Adipocyte (in vitro differentiated cells): ENCODE measurements at regions not wholly inside any gene's neighbourhood (a gene's known extent, or its start where the extent isn't known, plus 50 kb on each side); places are given as distances from the start of the nearest gene placed in this dataset.

Source experiments
- DNase-seq: peaks from one replicate; pipeline ENCODE4 v3.0.0-alpha.2; 2015; ENCODE audit warnings: low read depth
- H3K27me3 ChIP-seq: replicated peaks from 2 replicates; pipeline ENCODE4 v1.7.0; 2013; ENCODE audit warnings: mild to moderate bottlenecking, low read length, moderate library complexity; ENCODE audit not compliant: control insufficient read depth, insufficient read depth
- H3K36me3 ChIP-seq: 2 replicates; pipeline ENCODE4 v1.7.0; 2013; ENCODE audit warnings: low read length, mild to moderate bottlenecking, moderate library complexity; ENCODE audit not compliant: control insufficient read depth, insufficient read depth, severe bottlenecking
- H3K4me1 ChIP-seq: 2 replicates; pipeline ENCODE4 v1.7.0; 2013; ENCODE audit warnings: mild to moderate bottlenecking, low read length, moderate library complexity; ENCODE audit not compliant: control insufficient read depth, insufficient read depth
- H3K4me3 ChIP-seq: 2 replicates; pipeline ENCODE4 v1.7.0; 2013; ENCODE audit warnings: mild to moderate bottlenecking, low read length, moderate library complexity
- H3K9ac ChIP-seq: 2 replicates; pipeline ENCODE4 v1.7.0; 2013; ENCODE audit warnings: mild to moderate bottlenecking, low read length, moderate library complexity
- H3K9me3 ChIP-seq: 2 replicates; pipeline ENCODE4 v1.7.0; 2013; ENCODE audit warnings: mild to moderate bottlenecking, low read length, moderate library complexity; ENCODE audit not compliant: control insufficient read depth

DNA sequence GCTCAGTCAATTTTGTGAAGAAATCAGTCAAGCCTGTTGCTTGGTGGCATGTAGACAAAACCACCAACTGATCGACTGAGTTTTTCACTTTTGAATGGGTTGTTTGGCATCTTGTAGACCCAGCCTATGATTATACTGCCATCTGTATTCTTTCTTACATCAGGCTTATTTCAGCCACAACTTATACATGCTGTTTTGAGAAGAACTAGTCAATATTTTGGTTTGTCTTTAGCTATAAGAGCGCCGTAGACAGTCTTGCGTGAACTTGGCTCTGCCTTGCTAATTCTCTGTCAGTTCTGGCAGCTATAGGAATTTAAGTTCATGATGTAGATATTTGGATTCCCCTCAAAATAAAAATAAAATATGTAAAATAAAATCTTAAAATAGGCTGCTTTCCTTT lies 742.0 kb upstream of the FANCL start:
- Histone ChIP-seq H3K27me3 (no peaks in the 10 kb centered on the region), H3K36me3 (no peaks in the 10 kb centered on the region), H3K9me3 (no peaks in the 10 kb centered on the region), H3K9ac (no peak overlapping the region), H3K4me1 (no peaks in the 10 kb centered on the region), H3K4me3 (no peak overlapping the region)
- no peak for DNase-seq

GRCh38 chr2:58981237-58981636 lies 740.1 kb upstream of the FANCL start:
- no peak for DNase-seq
- Histone ChIP-seq H3K36me3 (no peaks in the 10 kb centered on the region), H3K27me3 (no peaks in the 10 kb centered on the region), H3K9ac (no peak overlapping the region), H3K9me3 (no peaks in the 10 kb centered on the region), H3K4me3 (no peak overlapping the region), H3K4me1 (no peaks in the 10 kb centered on the region)

- Histone ChIP-seq H3K4me1 (no peaks in the 10 kb centered on the region), H3K4me3 (no peak overlapping the region), H3K9ac (no peak overlapping the region), H3K36me3 (no peaks in the 10 kb centered on the region), H3K27me3 (no peaks in the 10 kb centered on the region), H3K9me3 (no peaks in the 10 kb centered on the region)
- no peak for DNase-seq
These were observed 735.4 kb upstream of the FANCL start for GRCh38 chr2:58976375-58977071.

DNA sequence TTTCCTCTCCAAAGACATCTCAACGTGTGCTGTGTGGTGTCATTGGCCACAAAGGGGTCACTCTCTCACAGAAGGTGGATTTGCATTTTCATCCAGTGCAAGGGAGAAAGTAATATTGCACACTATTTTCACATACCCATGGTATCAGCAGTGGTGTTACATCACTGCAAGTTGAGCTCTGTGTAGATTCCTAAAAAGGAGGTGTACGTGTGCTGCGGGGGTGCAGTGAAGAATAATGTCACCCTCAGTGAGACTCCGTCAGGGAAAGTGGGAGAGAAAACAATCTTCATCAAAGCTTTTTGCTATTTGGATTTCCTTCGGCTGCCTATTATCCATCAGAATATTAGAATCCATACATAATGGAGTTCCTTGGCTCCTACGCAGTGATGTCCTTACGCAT lies 733.8 kb upstream of the FANCL start:
- no peak overlapping the region for H3K9ac ChIP-seq
- no peak for DNase-seq

DNA sequence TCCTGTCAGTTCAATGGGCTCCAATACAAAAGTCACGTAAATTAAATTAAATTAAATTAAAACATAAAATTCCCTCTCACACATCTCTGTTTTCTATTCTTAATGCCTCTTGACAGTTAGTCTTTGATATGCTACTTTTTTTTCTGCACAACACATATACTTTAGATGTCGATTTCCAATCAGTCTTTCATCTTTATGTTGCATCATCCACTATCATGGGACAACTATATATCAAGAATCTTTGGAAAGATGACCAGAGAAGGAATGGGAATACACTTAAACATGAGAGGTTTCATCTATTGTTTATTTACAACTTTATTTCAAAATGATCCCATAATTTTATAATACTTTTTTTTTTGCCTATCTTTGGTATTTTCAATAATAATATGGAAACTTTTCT lies 733.3 kb upstream of the FANCL start:
- no peaks in the 10 kb centered on the region for H3K4me1 ChIP-seq
- no peak for DNase-seq
- no peaks in the 10 kb centered on the region for H3K9me3 ChIP-seq
- no peak overlapping the region for H3K4me3 ChIP-seq
- no peaks in the 10 kb centered on the region for H3K36me3 ChIP-seq
- no peak overlapping the region for H3K9ac ChIP-seq
- H3K27me3 ChIP-seq, result no peaks in the 10 kb centered on the region

More for the DNA sequence above, 733.8 kb upstream of the FANCL start:
- Histone ChIP-seq H3K36me3 (no peaks in the 10 kb centered on the region), H3K4me1 (no peaks in the 10 kb centered on the region), H3K9me3 (no peaks in the 10 kb centered on the region), H3K4me3 (no peak overlapping the region), H3K27me3 (no peaks in the 10 kb centered on the region)

GRCh38 chr2:58973811-58974281 lies 732.7 kb upstream of the FANCL start:
- no peak overlapping the region for H3K4me3 ChIP-seq
- DNase-seq, result no peak

GRCh38 chr2:58972737-58973136 lies 731.6 kb upstream of the FANCL start:
- no peaks in the 10 kb centered on the region for H3K27me3 ChIP-seq
- H3K9ac ChIP-seq, result no peak overlapping the region
- H3K36me3 ChIP-seq, result no peaks in the 10 kb centered on the region
- no peak for DNase-seq
- H3K9me3 ChIP-seq, result no peaks in the 10 kb centered on the region
- H3K4me3 ChIP-seq, result no peak overlapping the region
- no peaks in the 10 kb centered on the region for H3K4me1 ChIP-seq

More at GRCh38 chr2:58973811-58974281, 732.7 kb upstream of the FANCL start:
- Histone ChIP-seq H3K9me3 (no peaks in the 10 kb centered on the region), H3K9ac (no peak overlapping the region), H3K4me1 (no peaks in the 10 kb centered on the region), H3K27me3 (no peaks in the 10 kb centered on the region), H3K36me3 (no peaks in the 10 kb centered on the region)

GRCh38 chr2:58971511-58972360 lies 730.6 kb upstream of the FANCL start:
- Histone ChIP-seq H3K9ac (no peak overlapping the region), H3K4me3 (no peak overlapping the region), H3K9me3 (no peaks in the 10 kb centered on the region), H3K36me3 (no peaks in the 10 kb centered on the region), H3K4me1 (no peaks in the 10 kb centered on the region), H3K27me3 (no peaks in the 10 kb centered on the region)
- no peak for DNase-seq

DNA sequence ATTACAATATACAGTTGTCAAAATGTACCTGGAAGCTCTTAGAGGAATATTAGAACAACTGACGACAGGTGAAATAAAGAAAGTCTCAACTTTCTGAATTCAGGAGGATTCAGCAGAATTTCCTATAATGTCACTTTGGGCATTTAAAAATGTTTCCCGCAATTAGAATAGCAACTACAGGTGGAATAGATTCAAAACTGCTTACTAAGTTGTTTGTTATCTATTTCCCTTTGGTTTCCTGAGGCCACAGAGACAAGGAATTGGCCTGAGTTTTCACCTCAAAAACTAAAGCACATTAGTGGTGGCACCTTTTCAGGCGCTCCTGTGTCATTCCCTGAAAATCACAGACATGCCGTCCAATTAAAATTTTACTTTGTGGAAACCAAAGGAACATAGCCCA lies 729.2 kb upstream of the FANCL start:
- H3K9ac ChIP-seq, result no peak overlapping the region
- H3K4me1 ChIP-seq, result no peaks in the 10 kb centered on the region
- H3K27me3 ChIP-seq, result no peaks in the 10 kb centered on the region
- no peak for DNase-seq
- no peaks in the 10 kb centered on the region for H3K36me3 ChIP-seq
- H3K4me3 ChIP-seq, result no peak overlapping the region
- H3K9me3 ChIP-seq, result no peaks in the 10 kb centered on the region

DNA sequence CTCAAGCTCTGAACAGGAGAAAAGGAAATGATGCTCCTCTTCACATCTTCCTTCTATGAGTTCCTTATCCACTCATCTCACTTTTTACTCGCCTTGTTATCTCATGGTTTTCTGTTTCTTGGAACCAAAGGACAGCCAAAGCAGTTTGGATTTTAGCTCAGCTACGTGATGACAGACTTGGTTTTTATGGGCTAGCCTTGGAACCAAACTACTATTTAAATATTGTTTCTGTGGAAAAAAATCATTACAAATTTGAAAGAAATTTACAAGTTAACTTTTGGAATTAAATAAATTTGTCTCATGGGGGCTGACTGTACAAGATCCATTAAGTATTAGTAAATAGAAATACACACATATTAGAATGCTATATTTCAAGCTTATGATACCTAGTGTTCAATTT lies 727.8 kb upstream of the FANCL start:
- Histone ChIP-seq H3K4me1 (no peaks in the 10 kb centered on the region), H3K9me3 (no peaks in the 10 kb centered on the region), H3K4me3 (no peak overlapping the region), H3K27me3 (no peaks in the 10 kb centered on the region), H3K36me3 (no peaks in the 10 kb centered on the region), H3K9ac (no peak overlapping the region)
- DNase-seq, result no peak

DNA sequence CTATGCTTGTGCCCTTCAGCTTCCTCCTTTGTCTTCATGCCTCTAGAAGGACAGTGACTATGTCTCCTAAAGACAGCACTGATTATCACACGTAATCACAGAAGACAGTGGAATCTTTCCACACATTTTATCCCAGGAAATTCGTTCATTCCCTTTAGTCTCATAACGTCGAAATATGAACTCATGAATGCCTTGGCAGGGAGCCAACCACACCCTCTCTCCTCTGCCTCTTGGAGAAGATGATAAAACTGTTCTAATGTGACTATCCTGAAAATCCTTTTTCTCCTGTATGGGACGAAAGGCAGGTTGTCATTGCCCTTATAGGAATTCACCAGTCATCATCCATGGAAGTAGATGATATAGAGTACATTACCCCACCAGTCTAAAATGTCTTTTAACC lies 726.6 kb upstream of the FANCL start:
- Histone ChIP-seq H3K9ac (no peak overlapping the region), H3K4me1 (no peaks in the 10 kb centered on the region), H3K27me3 (no peaks in the 10 kb centered on the region), H3K4me3 (no peak overlapping the region), H3K36me3 (no peaks in the 10 kb centered on the region), H3K9me3 (no peaks in the 10 kb centered on the region)
- DNase-seq, result peak; percentile 4
